ENCODE measurements at regions not wholly inside any gene's neighbourhood (a gene's known extent, or its start where the extent isn't known, plus 50 kb on each side); places are given as distances from the start of the nearest gene placed in this dataset.

DNA sequence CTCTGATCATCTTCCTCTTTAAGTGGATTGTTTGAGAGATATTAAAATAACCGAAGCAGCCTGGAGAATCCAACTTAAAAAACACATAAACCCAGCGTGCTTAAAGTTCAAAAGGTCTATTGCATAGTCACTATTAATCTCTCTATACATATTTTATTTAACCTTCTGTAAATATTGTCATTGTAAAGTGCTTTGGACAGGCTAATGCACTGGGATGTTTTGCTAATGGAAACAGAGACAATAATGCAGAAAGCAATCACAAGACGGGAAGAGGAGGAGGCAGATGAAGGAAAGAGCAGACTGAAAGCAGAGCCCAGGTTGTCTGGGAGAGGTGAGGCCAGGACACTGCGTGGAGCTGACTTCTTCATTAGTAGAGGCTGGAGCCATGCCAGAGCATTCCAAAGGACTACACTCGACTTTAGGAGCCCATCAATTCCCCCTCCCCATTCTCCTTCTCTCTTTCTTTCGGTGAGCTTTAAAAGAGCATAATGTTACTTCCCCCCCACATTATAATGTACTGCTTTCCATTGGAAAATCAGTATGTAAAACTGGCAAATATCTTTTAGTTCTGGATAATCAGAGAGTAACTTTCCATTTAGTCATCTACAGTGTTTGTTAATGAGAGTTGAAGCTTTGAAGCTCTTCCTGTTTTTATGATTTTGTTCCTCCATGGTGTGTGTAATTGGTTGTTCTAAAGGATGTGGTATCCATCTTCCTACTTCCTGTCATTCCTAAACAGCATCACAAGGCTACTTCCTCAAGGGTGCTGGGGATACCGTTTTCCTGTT is 307.3 kb upstream of the MPDZ start:
- peaks cover 7% of the 10 kb centered on the region for H3K4me1 ChIP-seq
- TF ChIP-seq EZH2phosphoT487 (IDR thresholded peaks at IDR 0.05) = no peak
- H3F3A ChIP-seq (ENCODE audit: low read depth) = no peaks in the 10 kb centered on the region
- DNase-seq (ENCODE audit: low spot score) = no peak
- H3K4me1 Mint-ChIP-seq = peaks cover 20% of the 10 kb centered on the region
- H3K27ac Mint-ChIP-seq = no peak overlapping the region
- no peak overlapping the region for H3K4me3 Mint-ChIP-seq
- no peaks in the 10 kb centered on the region for H4K20me1 ChIP-seq (ENCODE audit: low read depth)
- H3K27me3 Mint-ChIP-seq (ENCODE audit: insufficient read depth, low read depth) = peaks cover 4% of the 10 kb centered on the region
- H3K9me3 Mint-ChIP-seq = peaks cover 11% of the 10 kb centered on the region
- H3K9ac ChIP-seq = no peak overlapping the region
- no peaks in the 10 kb centered on the region for H3K36me3 ChIP-seq
- H2AFZ ChIP-seq (replicated peaks) = peak overlapping the region; percentile 77
- no peaks in the 10 kb centered on the region for H3K79me2 ChIP-seq (ENCODE audit: low read depth)
- H3K4me2 ChIP-seq = peak overlapping the region; percentile 42
- H3K27me3 ChIP-seq = no peaks in the 10 kb centered on the region
- no peaks in the 10 kb centered on the region for H3K9me3 ChIP-seq (ENCODE audit: low read depth)
- no peak overlapping the region for H3K27ac ChIP-seq
- no peak overlapping the region for H3K4me3 ChIP-seq
- peaks cover 6% of the 10 kb centered on the region for H3K36me3 Mint-ChIP-seq

DNA sequence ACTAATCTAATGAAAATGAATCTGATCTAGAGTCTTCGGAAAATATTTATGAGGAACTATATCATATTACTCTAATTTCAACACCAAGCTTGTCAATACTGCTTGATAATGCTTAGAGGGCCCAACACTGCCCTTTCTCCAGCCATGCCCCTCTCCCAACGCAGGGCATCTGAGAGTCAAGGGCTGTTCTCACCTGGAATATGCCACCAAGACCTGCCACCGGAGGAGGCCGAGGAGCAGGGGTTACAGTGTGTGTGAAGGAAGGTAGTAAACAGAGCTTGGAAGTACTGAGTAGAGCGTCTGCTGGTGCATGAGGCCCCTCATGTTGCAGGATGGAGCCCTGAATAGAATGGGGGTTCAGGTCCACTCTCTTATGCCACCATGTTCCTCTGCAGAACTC is 301.3 kb upstream of the MPDZ start:
- H3K9me3 Mint-ChIP-seq = peaks cover 11% of the 10 kb centered on the region

DNA sequence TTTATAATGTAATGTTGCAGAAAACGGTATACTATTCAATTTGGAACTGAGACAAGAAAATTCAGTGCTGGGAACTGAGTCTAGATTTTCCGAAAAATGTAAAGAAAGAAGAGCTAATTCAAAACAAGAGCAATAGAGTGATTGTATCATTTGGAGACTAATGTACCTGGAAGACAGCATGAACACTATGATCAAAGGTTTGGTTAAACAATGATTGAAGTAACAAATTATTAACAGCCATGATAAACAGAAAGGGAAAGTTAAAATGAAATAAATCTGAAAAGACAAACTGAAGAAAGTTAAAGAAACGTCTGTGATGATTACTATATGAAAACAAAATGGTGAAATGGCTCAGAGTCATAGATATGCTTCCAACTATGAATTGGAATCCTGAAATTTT is 300.6 kb upstream of the MPDZ start:
- peaks cover 31% of the 10 kb centered on the region for H3K4me1 Mint-ChIP-seq
- TF ChIP-seq, protein P1, sequence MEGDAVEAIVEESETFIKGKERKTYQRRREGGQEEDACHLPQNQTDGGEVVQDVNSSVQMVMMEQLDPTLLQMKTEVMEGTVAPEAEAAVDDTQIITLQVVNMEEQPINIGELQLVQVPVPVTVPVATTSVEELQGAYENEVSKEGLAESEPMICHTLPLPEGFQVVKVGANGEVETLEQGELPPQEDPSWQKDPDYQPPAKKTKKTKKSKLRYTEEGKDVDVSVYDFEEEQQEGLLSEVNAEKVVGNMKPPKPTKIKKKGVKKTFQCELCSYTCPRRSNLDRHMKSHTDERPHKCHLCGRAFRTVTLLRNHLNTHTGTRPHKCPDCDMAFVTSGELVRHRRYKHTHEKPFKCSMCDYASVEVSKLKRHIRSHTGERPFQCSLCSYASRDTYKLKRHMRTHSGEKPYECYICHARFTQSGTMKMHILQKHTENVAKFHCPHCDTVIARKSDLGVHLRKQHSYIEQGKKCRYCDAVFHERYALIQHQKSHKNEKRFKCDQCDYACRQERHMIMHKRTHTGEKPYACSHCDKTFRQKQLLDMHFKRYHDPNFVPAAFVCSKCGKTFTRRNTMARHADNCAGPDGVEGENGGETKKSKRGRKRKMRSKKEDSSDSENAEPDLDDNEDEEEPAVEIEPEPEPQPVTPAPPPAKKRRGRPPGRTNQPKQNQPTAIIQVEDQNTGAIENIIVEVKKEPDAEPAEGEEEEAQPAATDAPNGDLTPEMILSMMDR (IDR thresholded peaks at IDR 0.05) = no peak
- no peak for TF ChIP-seq EZH2phosphoT487 (IDR thresholded peaks at IDR 0.05)
- TF ChIP-seq EZH2 (IDR thresholded peaks at IDR 0.05) = no peak

More for the DNA sequence above, 301.3 kb upstream of the MPDZ start:
- no peaks in the 10 kb centered on the region for H3K27me3 ChIP-seq
- no peaks in the 10 kb centered on the region for H3K36me3 ChIP-seq
- no peak overlapping the region for H3K9ac ChIP-seq
- peaks cover 4% of the 10 kb centered on the region for H3K4me1 ChIP-seq
- Mint-ChIP-seq H3K36me3 (peaks cover 6% of the 10 kb centered on the region), H3K27me3 (ENCODE audit: insufficient read depth, low read depth) (peaks cover 4% of the 10 kb centered on the region), H3K4me1 (peaks cover 26% of the 10 kb centered on the region), H3K4me3 (no peak overlapping the region), H3K27ac (no peak overlapping the region)
- H3K4me2 ChIP-seq = no peak overlapping the region
- no peak overlapping the region for H3K27ac ChIP-seq
- no peak for DNase-seq (ENCODE audit: low spot score)
- H3K79me2 ChIP-seq (ENCODE audit: low read depth) = no peaks in the 10 kb centered on the region
- no peaks in the 10 kb centered on the region for H3F3A ChIP-seq (ENCODE audit: low read depth)
- H4K20me1 ChIP-seq (ENCODE audit: low read depth) = no peaks in the 10 kb centered on the region
- TF ChIP-seq EZH2phosphoT487 (IDR thresholded peaks at IDR 0.05) = no peak
- no peak overlapping the region for H2AFZ ChIP-seq (replicated peaks)
- H3K9me3 ChIP-seq (ENCODE audit: low read depth) = no peaks in the 10 kb centered on the region
- no peak overlapping the region for H3K4me3 ChIP-seq

DNA sequence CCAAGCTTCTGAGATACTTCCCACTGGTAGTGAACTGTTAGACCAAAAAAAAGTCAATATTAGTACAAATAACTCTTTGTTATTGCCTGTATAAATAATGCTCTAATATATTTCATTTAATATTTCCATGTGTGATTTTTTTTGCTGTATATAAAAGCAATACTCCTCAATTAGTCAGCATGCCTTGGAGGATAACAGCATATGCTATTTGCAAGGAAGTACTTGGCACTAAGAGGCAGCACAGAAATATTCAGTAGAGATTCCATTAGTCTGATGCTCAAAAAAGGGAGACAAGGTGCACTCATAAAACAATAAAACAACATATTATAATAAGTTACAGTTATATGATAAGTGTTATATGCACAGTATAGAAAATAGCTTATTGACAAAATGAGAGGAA is 296.6 kb upstream of the MPDZ start:
- Histone ChIP-seq H2AFZ (replicated peaks) (peak overlapping the region; percentile 19), H3K27ac (no peak overlapping the region), H3K4me3 (no peak overlapping the region), H3K4me2 (no peak overlapping the region), H3K36me3 (no peaks in the 10 kb centered on the region), H3K27me3 (no peaks in the 10 kb centered on the region), H3K9me3 (ENCODE audit: low read depth) (no peaks in the 10 kb centered on the region), H3K9ac (no peak overlapping the region), H3K79me2 (ENCODE audit: low read depth) (no peaks in the 10 kb centered on the region), H3F3A (ENCODE audit: low read depth) (no peaks in the 10 kb centered on the region), H4K20me1 (ENCODE audit: low read depth) (no peaks in the 10 kb centered on the region), H3K4me1 (peaks cover 4% of the 10 kb centered on the region)
- Mint-ChIP-seq H3K27me3 (ENCODE audit: insufficient read depth, low read depth) (no peaks in the 10 kb centered on the region), H3K4me1 (peaks cover 29% of the 10 kb centered on the region), H3K27ac (no peak overlapping the region), H3K9me3 (peaks cover 16% of the 10 kb centered on the region), H3K36me3 (no peaks in the 10 kb centered on the region), H3K4me3 (no peak overlapping the region)
- no peak for DNase-seq (ENCODE audit: low spot score)
- TF ChIP-seq, protein P1 (IDR thresholded peaks at IDR 0.05) = no peak
- TF ChIP-seq EZH2phosphoT487 (IDR thresholded peaks at IDR 0.05) (no peak), EZH2 (IDR thresholded peaks at IDR 0.05) (no peak)

More for the DNA sequence above, 300.6 kb upstream of the MPDZ start:
- Histone ChIP-seq H3K4me3 (no peak overlapping the region), H3K4me1 (peaks cover 4% of the 10 kb centered on the region), H3F3A (ENCODE audit: low read depth) (no peaks in the 10 kb centered on the region), H3K79me2 (ENCODE audit: low read depth) (no peaks in the 10 kb centered on the region), H4K20me1 (ENCODE audit: low read depth) (no peaks in the 10 kb centered on the region), H3K4me2 (no peak overlapping the region), H2AFZ (replicated peaks) (no peak overlapping the region), H3K36me3 (no peaks in the 10 kb centered on the region), H3K9me3 (ENCODE audit: low read depth) (no peaks in the 10 kb centered on the region), H3K27me3 (no peaks in the 10 kb centered on the region), H3K9ac (no peak overlapping the region), H3K27ac (no peak overlapping the region)
- Mint-ChIP-seq H3K27ac (no peak overlapping the region), H3K4me3 (no peak overlapping the region), H3K9me3 (peaks cover 11% of the 10 kb centered on the region), H3K27me3 (ENCODE audit: insufficient read depth, low read depth) (peaks cover 4% of the 10 kb centered on the region), H3K36me3 (peaks cover 6% of the 10 kb centered on the region)
- DNase-seq (ENCODE audit: low spot score) = no peak
